GM21576 (cell line): ENCODE measurements at regions not wholly inside any gene's neighbourhood (a gene's known extent, or its start where the extent isn't known, plus 50 kb on each side); places are given as distances from the start of the nearest gene placed in this dataset.
"Not testable (repeated sequence)": the region's sequence is repeated elsewhere in the genome, so short reads cannot be mapped to it uniquely, and the experiment has no call there.

Source experiments
- ATAC-seq: cut with Tn5 transposase; IDR thresholded peaks from one replicate; pipeline ENCODE4 v1.9.1; 2021; ENCODE audit warnings: mild to moderate bottlenecking, moderate library complexity; ENCODE audit not compliant: unreplicated experiment

DNA sequence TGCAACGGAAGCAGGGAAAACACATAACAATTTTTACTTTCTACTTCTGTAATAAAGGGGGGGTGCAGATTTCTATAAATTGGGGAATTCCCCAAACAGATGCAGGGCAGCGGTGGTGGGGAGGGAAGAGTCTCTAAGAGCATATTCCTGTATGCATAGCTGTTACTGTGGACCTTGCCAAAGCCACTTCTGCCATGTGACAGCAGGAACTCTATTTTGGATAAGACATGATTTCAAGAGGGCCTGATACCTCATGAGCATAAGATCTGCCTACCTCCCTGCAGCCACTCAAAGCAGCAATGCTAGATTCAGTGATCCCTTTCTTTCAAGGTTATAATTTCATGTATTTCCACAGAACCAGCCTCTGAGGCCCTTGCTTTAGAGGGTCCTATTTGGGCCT, 86.2 kb upstream of the CNKSR3 start:
- no peak for ATAC-seq

- no peak for ATAC-seq
Measured at GRCh38 chr6:154598399-154598798, 87.9 kb upstream of the CNKSR3 start.

DNA sequence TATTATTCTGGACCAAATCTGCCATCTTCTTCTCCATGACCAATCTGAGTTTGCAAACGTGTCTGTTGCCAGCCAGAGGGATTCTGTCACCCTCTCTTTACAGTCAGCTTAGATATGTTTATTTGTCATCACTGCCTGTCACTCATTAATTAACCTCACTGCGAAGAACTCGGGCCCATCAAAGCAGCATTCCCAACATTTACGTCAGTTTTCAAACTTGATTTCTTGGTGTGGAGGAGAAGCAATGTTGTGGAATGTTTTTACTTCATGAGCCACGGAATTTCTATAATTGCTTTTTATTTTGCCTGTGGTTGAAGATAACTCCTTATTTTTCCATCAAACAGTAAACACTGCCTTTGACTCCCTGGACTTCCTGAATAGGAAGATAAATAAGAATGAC, 91.8 kb upstream of the CNKSR3 start:
- ATAC-seq: no peak

DNA sequence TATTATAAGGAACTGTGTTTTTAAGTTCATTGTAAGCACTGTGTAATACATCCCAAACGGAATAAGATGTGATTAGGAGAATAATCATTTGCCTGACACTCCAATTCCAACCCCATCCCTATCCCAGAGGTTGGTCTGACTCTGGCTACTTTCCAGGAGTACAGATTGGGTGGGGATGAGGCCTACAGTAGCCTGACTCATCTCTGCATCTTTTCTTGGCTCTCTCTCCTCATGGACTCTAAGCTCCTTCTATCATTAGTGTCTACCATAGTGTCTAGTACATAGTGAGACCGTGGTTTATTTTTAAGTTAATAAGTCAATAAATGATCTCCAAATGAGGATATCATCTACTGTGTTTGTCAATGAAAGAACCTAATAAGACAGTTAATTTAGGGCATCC, 92.2 kb upstream of the CNKSR3 start:
- ATAC-seq: no peak

GRCh38 chr6:154604119-154604518, 93.6 kb upstream of the CNKSR3 start:
- peak; percentile 43 for ATAC-seq

DNA sequence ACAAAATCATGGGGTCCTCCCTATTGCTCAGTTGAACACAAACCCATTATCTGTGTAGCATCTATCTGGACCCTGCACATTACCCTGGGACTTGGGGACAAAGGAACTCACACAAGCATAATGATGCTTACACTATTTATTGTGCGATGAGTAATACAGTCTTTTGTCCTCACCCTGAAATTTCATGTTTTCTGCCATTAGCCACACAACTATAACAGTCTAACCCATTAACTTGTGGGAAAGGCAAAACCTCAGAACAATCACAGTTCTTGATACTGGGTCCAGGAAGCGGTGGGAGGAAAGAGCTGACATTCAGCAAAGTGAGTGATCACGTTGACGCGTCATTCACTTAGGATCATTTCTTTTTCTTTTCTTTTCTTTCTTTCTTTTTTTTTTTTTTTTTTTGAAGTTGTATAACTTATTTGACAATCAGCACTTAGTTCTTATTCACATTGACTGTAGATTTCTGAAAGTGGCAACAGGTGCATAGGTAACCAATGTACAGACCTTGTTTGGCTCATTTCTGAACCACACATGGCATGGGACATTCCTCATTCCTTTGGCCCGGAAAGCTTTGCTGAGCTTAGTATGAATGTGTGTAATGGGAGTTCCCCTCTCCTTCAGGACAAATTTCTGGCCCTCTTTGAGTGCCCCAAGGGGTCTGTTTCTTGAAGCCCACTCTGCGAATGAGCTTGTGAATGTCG, 94.8 kb upstream of the CNKSR3 start:
- ATAC-seq: peak; percentile 41

- ATAC-seq: no peak
Measured at GRCh38 chr6:154605882-154606370, 95.4 kb upstream of the CNKSR3 start.

DNA sequence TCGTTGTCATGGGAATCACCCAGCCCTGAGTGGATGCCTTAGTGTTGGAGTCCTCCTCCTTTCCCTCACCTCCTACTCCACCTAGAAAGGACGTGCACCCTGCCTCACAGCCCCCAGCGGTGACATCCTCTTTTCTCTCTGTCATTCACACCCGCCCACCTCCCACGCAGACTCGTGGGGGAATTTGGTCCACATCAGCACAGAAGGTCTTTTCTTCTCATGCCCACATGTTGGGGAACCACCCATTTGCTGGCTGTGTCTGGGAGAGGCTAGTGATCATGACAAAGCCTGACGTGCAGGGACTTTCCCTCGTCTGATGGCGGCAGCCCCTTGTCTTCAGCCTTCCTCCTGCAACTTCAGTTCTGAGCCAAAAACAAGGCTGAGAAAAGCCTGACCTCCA, 96.0 kb upstream of the CNKSR3 start:
- ATAC-seq: peak; percentile 78

DNA sequence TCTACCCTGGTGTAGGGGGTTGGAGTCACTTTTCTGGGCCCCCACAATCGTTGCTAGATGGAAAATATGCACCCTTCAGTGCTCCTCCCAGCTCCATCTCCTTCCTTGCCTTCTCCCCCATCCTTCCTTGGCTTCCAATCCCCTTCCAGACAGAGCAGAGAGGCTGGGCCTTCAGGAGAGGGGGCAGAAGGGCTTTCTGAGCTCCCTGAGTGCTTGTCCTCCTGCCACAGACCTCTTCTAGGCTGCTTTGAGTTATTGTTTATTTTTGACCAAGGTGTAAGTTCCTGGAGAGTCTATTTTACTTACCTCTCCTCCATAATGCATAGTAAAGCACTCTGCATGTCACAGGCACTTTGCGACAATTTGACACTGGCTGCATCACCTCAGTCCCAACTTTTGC, 96.4 kb upstream of the CNKSR3 start:
- ATAC-seq: no peak

DNA sequence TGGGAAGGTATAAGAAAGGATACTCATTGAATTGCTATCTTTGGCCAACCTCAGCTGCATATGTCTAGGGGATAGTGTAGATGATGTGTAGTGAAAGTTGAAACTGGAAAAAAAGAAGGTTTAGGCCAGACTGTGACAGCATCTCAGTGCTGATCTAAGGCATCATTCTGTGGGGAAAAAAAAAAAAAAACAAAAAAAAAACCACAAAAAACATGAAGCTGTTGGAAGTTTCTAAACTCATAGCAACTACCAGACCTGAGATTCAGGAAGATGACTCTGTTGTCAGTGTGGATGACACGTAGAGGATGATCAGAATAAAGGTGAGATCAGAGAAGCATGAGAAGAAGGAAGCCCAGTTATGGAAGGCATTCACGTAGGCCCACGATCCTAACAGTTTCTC, 100.8 kb upstream of the CNKSR3 start:
- ATAC-seq: no peak

DNA sequence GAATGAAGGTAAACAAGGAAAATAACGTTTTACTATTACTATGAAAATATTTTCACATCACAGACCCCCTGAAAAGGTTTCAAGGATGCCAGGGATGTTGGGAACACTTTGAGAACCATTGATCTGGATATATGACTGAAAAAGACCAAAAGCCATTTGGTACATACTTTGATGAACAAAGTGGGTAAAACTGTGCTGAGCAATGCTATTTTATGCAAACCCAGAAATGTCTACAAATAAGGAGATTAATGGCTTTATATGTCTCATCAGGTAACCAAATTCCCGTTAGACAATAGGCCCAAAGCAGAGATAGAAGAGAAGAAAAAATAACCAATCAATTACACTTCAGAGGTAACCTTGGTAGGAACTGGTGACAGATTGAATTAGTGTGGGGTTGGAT, 101.4 kb upstream of the CNKSR3 start:
- ATAC-seq: no peak

- no peak for ATAC-seq
Measured at GRCh38 chr6:154613137-154613676, 102.7 kb upstream of the CNKSR3 start.

GRCh38 chr6:154614101-154614500, 103.6 kb upstream of the CNKSR3 start:
- ATAC-seq: no peak

DNA sequence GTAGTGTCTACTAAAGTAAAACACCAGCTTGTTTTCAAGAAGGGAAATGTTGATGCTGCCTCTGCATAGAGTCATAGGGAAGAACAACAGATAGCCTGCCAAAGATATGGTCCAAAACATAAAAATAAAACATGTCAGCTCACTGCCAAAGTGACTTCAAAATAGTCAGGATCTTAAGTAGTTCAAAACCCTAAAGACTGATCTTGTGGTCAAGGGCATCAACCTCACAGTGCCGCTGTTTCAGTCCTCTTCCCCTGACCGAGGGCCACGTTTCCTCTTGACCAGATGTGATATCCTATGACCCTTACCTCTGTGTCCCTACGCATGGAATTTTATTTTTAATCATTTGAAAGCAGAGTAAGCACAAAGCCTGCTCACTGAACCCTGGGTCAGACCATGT, 104.2 kb upstream of the CNKSR3 start:
- ATAC-seq: no peak

- no peak for ATAC-seq
Measured at GRCh38 chr6:154615483-154616025, 105.1 kb upstream of the CNKSR3 start.

DNA sequence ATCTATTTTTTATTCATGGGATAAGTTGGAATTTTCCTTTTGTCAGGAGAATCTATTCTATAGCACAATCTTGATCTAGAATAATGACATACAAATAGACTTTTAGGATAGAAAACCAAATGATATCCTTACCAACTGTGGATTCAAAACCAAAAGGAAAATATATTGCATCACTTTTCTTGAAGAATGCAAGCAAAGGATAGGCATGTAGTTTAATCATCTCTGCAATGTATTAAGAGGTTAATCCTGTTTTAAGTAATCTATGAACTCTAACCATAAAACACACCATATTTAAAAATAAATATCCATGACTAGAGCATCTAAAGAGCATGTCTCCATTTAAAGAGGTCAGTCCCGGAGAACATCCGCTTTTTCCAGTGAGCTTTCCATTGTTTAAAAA, 106.7 kb upstream of the CNKSR3 start:
- no peak for ATAC-seq

GRCh38 chr6:154619146-154619545, 108.7 kb upstream of the CNKSR3 start:
- ATAC-seq: no peak

DNA sequence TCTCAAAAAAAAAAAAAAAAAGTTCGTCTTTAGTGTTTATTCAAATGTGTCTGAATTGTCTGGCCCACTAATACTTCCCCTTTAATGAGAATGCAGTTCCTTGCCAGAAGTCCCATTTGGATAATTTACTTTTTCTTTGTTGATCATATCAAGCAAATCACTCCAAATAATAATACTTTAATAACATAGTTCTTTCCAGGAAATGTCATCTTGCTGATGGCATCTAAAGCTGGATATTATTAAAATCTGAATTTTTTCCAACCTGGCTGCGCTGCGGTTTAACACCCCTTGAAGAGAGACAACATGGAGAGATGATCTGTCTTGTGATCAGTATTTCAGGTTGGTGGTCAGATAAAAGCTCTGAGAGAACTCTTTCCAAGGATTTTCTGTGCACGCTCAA, 111.2 kb upstream of the CNKSR3 start:
- no peak for ATAC-seq

DNA sequence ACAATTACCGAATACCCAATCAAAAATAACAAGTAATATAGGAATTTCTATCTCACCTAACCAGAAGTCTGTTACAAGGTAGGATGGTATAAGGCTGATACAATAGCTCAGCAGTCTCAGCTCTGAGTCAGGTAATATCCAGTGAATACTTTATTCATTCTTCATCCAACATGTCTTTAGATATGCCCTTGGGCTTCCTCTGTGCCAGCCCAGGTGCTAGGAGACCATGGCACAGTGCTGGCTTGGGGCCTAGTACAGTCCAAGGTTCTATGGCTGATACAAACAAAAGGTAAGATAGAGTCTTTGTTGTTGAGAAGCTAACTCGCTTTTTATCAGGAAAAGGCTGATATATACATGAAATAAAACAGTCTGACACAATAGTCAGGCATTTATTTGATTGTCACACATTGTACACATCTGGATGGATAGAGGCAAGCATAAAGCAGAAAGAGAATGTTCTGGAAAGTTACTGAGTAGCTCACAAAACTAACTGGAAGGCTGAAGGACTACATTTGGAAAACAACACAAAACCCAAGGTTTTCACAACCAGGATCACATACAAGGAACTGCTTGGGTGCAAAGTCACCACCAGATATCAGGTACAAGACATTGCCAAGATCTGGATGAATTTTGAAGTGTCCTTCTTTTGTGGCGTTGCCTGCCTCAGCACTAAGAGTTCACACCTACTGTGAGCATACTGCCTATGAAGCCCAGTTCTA, 110.4 kb upstream of the SCAF8 start:
- no peak for ATAC-seq

DNA sequence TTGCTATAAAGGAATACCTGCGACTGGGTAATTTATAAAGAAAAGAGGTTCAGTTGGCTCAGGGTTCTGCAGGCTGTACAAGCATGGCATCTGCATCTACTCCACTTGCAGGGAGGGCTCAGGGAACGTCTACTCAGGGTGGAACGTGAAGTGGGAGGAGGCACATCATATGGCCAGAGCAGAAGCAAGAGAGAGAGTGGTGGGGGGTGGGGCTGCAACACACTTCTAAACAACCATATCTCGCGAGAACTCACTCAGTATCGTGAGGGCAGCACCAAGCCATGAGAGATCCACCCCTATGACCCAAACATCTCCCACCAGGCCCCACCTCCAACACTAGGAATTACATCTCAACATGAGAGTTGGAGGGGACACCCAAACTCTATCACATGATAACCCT, 109.8 kb upstream of the SCAF8 start:
- no peak for ATAC-seq

GRCh38 chr6:154624038-154624599, 109.1 kb upstream of the SCAF8 start:
- ATAC-seq: no peak

- not testable (repeated sequence) for ATAC-seq
Measured at GRCh38 chr6:154624727-154625126, 108.5 kb upstream of the SCAF8 start.
